IMR-90 (cell line): ENCODE measurements at regions not wholly inside any gene's neighbourhood (a gene's known extent, or its start where the extent isn't known, plus 50 kb on each side); places are given as distances from the start of the nearest gene placed in this dataset.

Source experiments
- ATAC-seq: fragments of 200-7000 bp; cut with Tn5 transposase; 2 replicates; pipeline ENCODE4 v1.9.1; 2020; ENCODE audit warnings: low read depth, mild to moderate bottlenecking, moderate library complexity
- BruUV-seq: library from RNA; stranded (reverse); fragments of 400-500 nt; replicated peaks from 2 replicates; lab custom pipeline; 2021; lab: Mats Ljungman, UMichigan
- CTCF ChIA-PET: fragments of 300-600 bp; formaldehyde crosslinking; extraction: SDS; loops from one replicate; lab custom pipeline; 2021; ENCODE audit warnings: antibody characterized with exemption; lab: Yijun Ruan, JAX
- POLR2A ChIA-PET: fragments of 300-600 bp; sonication (Branson Sonifier 250); formaldehyde crosslinking; loops from one replicate; lab custom pipeline; 2022; ENCODE audit warnings: antibody characterized with exemption; ENCODE audit not compliant: unreplicated experiment; lab: Charles Lee
- DNase-seq: peaks from one replicate; pipeline ENCODE4 v3.0.0; 2013
- H2AFZ ChIP-seq: replicated peaks from 2 replicates; pipeline ENCODE3; 2013; ENCODE audit warnings: low read length, mild to moderate bottlenecking; ENCODE audit not compliant: poor library complexity
- H2AK5ac ChIP-seq: 2 replicates; pipeline ENCODE4 v1.6.1; 2013; ENCODE audit warnings: low read depth, low read length, inconsistent platforms
- H2AK9ac ChIP-seq: replicated peaks from 2 replicates; pipeline ENCODE3; 2013; ENCODE audit warnings: mild to moderate bottlenecking, low read depth, low read length, moderate library complexity; ENCODE audit not compliant: poor library complexity
- H2BK120ac ChIP-seq: 2 replicates; pipeline ENCODE4 v1.6.1; 2013; ENCODE audit warnings: low read depth, low read length, inconsistent platforms
- H2BK15ac ChIP-seq: 3 replicates; pipeline ENCODE4 v1.6.1; 2013; ENCODE audit warnings: low read depth, low read length, inconsistent platforms
- H2BK20ac ChIP-seq: 2 replicates; pipeline ENCODE4 v1.6.1; 2013; ENCODE audit warnings: low read depth, mild to moderate bottlenecking, inconsistent platforms, low read length, moderate library complexity
- H2BK5ac ChIP-seq: 2 replicates; pipeline ENCODE4 v1.6.1; 2013; ENCODE audit warnings: mild to moderate bottlenecking, low read depth, low read length, inconsistent platforms; ENCODE audit not compliant: poor library complexity, severe bottlenecking
- H3K14ac ChIP-seq: replicated peaks from 2 replicates; pipeline ENCODE4 v1.6.1; 2013; ENCODE audit warnings: low read depth, low read length, inconsistent platforms
- H3K18ac ChIP-seq: 2 replicates; pipeline ENCODE4 v1.6.1; 2013; ENCODE audit warnings: low read depth, low read length, control low read depth
- H3K23ac ChIP-seq: 2 replicates; pipeline ENCODE4 v1.6.1; 2013; ENCODE audit warnings: low read depth, low read length, inconsistent platforms
- H3K27ac ChIP-seq: 2 replicates; pipeline ENCODE4 v1.5.1; 2013; ENCODE audit warnings: mild to moderate bottlenecking, control low read depth, low read length; ENCODE audit not compliant: insufficient read depth
- H3K27me3 ChIP-seq: 2 replicates; pipeline ENCODE4 v1.6.1; 2013; ENCODE audit warnings: low read length; ENCODE audit not compliant: control insufficient read depth, insufficient read depth
- H3K36me3 ChIP-seq: 2 replicates; pipeline ENCODE4 v1.6.1; 2013; ENCODE audit warnings: low read length, mixed read lengths; ENCODE audit not compliant: control insufficient read depth, insufficient read depth
- H3K4ac ChIP-seq: 2 replicates; pipeline ENCODE4 v1.6.1; 2013; ENCODE audit warnings: low read depth, low read length, inconsistent platforms
- H3K4me1 ChIP-seq: 2 replicates; pipeline ENCODE4 v1.6.1; 2013; ENCODE audit warnings: low read length, mixed read lengths; ENCODE audit not compliant: control insufficient read depth, insufficient read depth
- H3K4me2 ChIP-seq: 2 replicates; pipeline ENCODE4 v1.6.1; 2013; ENCODE audit warnings: low read depth, mild to moderate bottlenecking, control low read depth, low read length, moderate library complexity
- H3K4me3 ChIP-seq: 2 replicates; pipeline ENCODE4 v1.5.1; 2013; ENCODE audit warnings: low read depth, mild to moderate bottlenecking, control low read depth, low read length, moderate library complexity; ENCODE audit not compliant: insufficient read depth
- H3K56ac ChIP-seq: 2 replicates; pipeline ENCODE4 v1.6.1; 2013; ENCODE audit warnings: low read length, inconsistent platforms; ENCODE audit not compliant: insufficient read depth; ENCODE audit errors: extremely low read depth
- H3K79me1 ChIP-seq, 2 experiments: 2 replicates each; pipeline ENCODE4 v1.6.1; 2013; ENCODE audit warnings: low read length in 2 of 2, inconsistent platforms in 1 of 2, low read depth in 1 of 2
- H3K9ac ChIP-seq: 2 replicates; pipeline ENCODE4 v1.6.1; 2013; ENCODE audit warnings: low read depth, low read length, control low read depth
- H3K9me1 ChIP-seq: 2 replicates; pipeline ENCODE4 v1.6.1; 2013; ENCODE audit warnings: low read length, inconsistent platforms; ENCODE audit not compliant: insufficient read depth
- H3K9me3 ChIP-seq: 2 replicates; pipeline ENCODE4 v1.6.1; 2013; ENCODE audit warnings: low read length; ENCODE audit not compliant: control insufficient read depth, insufficient read depth
- H4K20me1 ChIP-seq: 2 replicates; pipeline ENCODE4 v1.6.1; 2013; ENCODE audit warnings: low read length, inconsistent platforms; ENCODE audit not compliant: insufficient read depth
- H4K5ac ChIP-seq: 2 replicates; pipeline ENCODE4 v1.6.1; 2013; ENCODE audit warnings: mild to moderate bottlenecking, low read depth, low read length, control low read depth
- H4K8ac ChIP-seq, 2 experiments: 2 replicates each; pipeline ENCODE4 v1.6.1; 2013; ENCODE audit warnings: low read depth in 2 of 2, low read length in 2 of 2, control low read depth in 1 of 2, inconsistent platforms in 1 of 2
- H4K91ac ChIP-seq: 2 replicates; pipeline ENCODE4 v1.6.1; 2013; ENCODE audit warnings: low read depth, low read length, inconsistent platforms; ENCODE audit not compliant: insufficient read depth
- CEBPB ChIP-seq: IDR thresholded peaks from 2 replicates; pipeline ENCODE4 v1.6.1; 2012; ENCODE audit warnings: low read depth, low read length, improper control_type of control experiment
- CHD1 ChIP-seq: IDR thresholded peaks from 2 replicates; pipeline ENCODE4 v1.6.1; 2012; ENCODE audit warnings: low read depth, low read length, improper control_type of control experiment
- FOS ChIP-seq: fragments of 150-350 bp; IDR thresholded peaks from 2 replicates; pipeline ENCODE4 v1.6.1; 2016; ENCODE audit warnings: low read depth, low read length
- MAZ ChIP-seq: IDR thresholded peaks from 2 replicates; pipeline ENCODE4 v1.6.1; 2012; ENCODE audit warnings: low read depth, mild to moderate bottlenecking, low read length, improper control_type of control experiment, moderate library complexity, borderline replicate concordance
- NFE2L2 ChIP-seq: fragments of 150-350 bp; IDR thresholded peaks from 2 replicates; pipeline ENCODE4 v1.6.1; 2016; ENCODE audit warnings: low read depth, mild to moderate bottlenecking, low read length
- RCOR1 ChIP-seq: IDR thresholded peaks from 2 replicates; pipeline ENCODE4 v1.6.1; 2012; ENCODE audit warnings: mild to moderate bottlenecking, low read length, improper control_type of control experiment; ENCODE audit not compliant: insufficient replicate concordance
- RFX5 ChIP-seq: IDR thresholded peaks from 2 replicates; pipeline ENCODE4 v1.8.0; 2012; ENCODE audit warnings: low read depth, mild to moderate bottlenecking, low read length, moderate library complexity
- WGBS, 2 experiments: methylation state at CpG; one replicate each; pipeline versions ENCODE4 v1.1.5 to v1.1.7; 2013; ENCODE audit warnings: missing lambda C conversion rate in 2 of 2; ENCODE audit not compliant: insufficient read length in 1 of 2; ENCODE audit errors: extremely low coverage in 2 of 2; 5-methylcytosine and 5-hydroxymethylcytosine counted together
- dilution Hi-C: fragments of 300-500 bp; cut with HindIII; formaldehyde crosslinking; loops from one replicate; pipeline ENCODE4 v1.14.3; 2018; ENCODE audit warnings: low sequenced_read_pairs; ENCODE audit not compliant: unreplicated experiment
- in situ Hi-C: fragments of 300-500 bp; cut with MboI; formaldehyde crosslinking; loops from 3 replicates; pipeline ENCODE4 v1.14.3; 2019; ENCODE audit warnings: low sequenced_read_pairs, inconsistent platforms, mixed read lengths
- intact Hi-C: fragments of 100-400 bp; cut with micrococcal nuclease; formaldehyde crosslinking; loops from 2 replicates; pipeline ENCODE4 v1.10.0; 2022
- TF ChIP-seq, protein P1 (sequence below): fragments of 150-350 bp; IDR thresholded peaks from 2 replicates; pipeline ENCODE4 v1.6.1; 2017; ENCODE audit warnings: mild to moderate bottlenecking, antibody characterized with exemption, low read length, low read depth
- TF ChIP-seq, protein P2 (sequence below): conservative IDR thresholded peaks from 2 replicates; pipeline ENCODE4 v1.5.1; 2012; ENCODE audit warnings: mild to moderate bottlenecking, low read depth, low read length, improper control_type of control experiment

DNA sequence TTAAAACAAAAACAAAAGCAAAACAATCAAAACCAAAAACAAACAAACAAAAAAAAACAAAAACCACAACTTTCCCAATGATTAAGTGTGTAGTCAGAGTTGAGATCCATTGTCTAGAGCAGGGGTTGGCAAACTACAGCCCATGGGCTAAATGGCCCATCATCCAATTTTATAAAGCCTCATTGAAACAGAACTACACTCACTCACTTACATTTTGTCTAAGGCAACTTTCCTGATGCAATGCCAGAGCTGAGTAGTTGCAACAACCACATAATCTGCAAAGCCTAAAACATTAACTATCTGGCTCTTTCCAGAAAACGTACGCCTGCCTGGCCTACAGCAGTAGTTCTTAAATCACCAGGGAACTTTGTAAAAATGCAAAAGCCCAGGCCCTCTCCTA is 124.1 kb downstream of the SOX9 start:
- no peaks in the 10 kb centered on the region; the same call in 1 of the 2 replicates for H3K4me1 ChIP-seq
- no peak overlapping the region for H2BK120ac ChIP-seq
- no peak overlapping the region for H2BK15ac ChIP-seq
- dilution Hi-C loops: no loop called here
- no peak overlapping the region for H3K27ac ChIP-seq
- no peak overlapping the region for H2BK5ac ChIP-seq
- no peak overlapping the region for H3K23ac ChIP-seq
- no peak overlapping the region for H3K56ac ChIP-seq
- no peak overlapping the region for H4K91ac ChIP-seq
- no peak overlapping the region for H2AK5ac ChIP-seq
- no peaks in the 10 kb centered on the region for H3K79me1 ChIP-seq
- H3K27me3 ChIP-seq: no peaks in the 10 kb centered on the region; the same call in 1 of the 2 replicates
- no peak overlapping the region for H2BK20ac ChIP-seq
- no peak overlapping the region for H3K9ac ChIP-seq
- H3K18ac ChIP-seq: no peak overlapping the region
- H2AFZ ChIP-seq: no peak overlapping the region
- no peaks in the 10 kb centered on the region for H3K36me3 ChIP-seq
- peaks cover 2% of the 10 kb centered on the region; the same call in 1 of the 2 replicates for H3K9me3 ChIP-seq
- POLR2A ChIA-PET: no interaction called here
- no peak overlapping the region for H4K8ac ChIP-seq
- TF ChIP-seq NFE2L2 (no peak), CHD1 (no peak), FOS (no peak), RCOR1 (no peak), CEBPB (no peak), RFX5 (no peak), MAZ (no peak)
- TF ChIP-seq, protein P1, sequence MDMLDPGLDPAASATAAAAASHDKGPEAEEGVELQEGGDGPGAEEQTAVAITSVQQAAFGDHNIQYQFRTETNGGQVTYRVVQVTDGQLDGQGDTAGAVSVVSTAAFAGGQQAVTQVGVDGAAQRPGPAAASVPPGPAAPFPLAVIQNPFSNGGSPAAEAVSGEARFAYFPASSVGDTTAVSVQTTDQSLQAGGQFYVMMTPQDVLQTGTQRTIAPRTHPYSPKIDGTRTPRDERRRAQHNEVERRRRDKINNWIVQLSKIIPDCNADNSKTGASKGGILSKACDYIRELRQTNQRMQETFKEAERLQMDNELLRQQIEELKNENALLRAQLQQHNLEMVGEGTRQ: no peak
- TF ChIP-seq, protein P2, sequence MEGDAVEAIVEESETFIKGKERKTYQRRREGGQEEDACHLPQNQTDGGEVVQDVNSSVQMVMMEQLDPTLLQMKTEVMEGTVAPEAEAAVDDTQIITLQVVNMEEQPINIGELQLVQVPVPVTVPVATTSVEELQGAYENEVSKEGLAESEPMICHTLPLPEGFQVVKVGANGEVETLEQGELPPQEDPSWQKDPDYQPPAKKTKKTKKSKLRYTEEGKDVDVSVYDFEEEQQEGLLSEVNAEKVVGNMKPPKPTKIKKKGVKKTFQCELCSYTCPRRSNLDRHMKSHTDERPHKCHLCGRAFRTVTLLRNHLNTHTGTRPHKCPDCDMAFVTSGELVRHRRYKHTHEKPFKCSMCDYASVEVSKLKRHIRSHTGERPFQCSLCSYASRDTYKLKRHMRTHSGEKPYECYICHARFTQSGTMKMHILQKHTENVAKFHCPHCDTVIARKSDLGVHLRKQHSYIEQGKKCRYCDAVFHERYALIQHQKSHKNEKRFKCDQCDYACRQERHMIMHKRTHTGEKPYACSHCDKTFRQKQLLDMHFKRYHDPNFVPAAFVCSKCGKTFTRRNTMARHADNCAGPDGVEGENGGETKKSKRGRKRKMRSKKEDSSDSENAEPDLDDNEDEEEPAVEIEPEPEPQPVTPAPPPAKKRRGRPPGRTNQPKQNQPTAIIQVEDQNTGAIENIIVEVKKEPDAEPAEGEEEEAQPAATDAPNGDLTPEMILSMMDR: no peak
- BruUV-seq: no TSS peak
- intact Hi-C loops: no loop called here
- no peak for DNase-seq
- no peak overlapping the region for H4K5ac ChIP-seq
- no peak for ATAC-seq
- no peak overlapping the region for H3K14ac ChIP-seq
- in situ Hi-C loops: no loop called here
- H2AK9ac ChIP-seq: no peak overlapping the region
- H4K20me1 ChIP-seq: no peaks in the 10 kb centered on the region
- no peak overlapping the region for H3K4me2 ChIP-seq
- H3K4me3 ChIP-seq: no peak overlapping the region
- no peak overlapping the region for H3K4ac ChIP-seq
- H3K9me1 ChIP-seq: no peaks in the 10 kb centered on the region
- CTCF ChIA-PET: no interaction called here
- no CpG with 5 or more reads among the region's 2 CpGs for WGBS, 2 experiments
